PFSK-1 (cell line): ENCODE measurements at regions not wholly inside any gene's neighbourhood (a gene's known extent, or its start where the extent isn't known, plus 50 kb on each side); places are given as distances from the start of the nearest gene placed in this dataset.

Source experiments
- FOXP2 ChIP-seq: optimal IDR thresholded peaks from 2 replicates; pipeline ENCODE3; 2011; ENCODE audit warnings: borderline replicate concordance, control low read depth, inconsistent platforms; ENCODE audit not compliant: insufficient read depth; ENCODE audit errors: extremely low read length, extremely low read depth
- POLR2AphosphoS5 ChIP-seq: IDR thresholded peaks from 2 replicates; pipeline ENCODE4 v1.6.1; 2012; ENCODE audit warnings: low read depth, mild to moderate bottlenecking, control low read depth, low read length, moderate library complexity
- REST ChIP-seq, 2 experiments: IDR thresholded peaks; 2 replicates each; pipeline versions ENCODE4 v1.6.1 to v1.8.0; 2011 to 2012; ENCODE audit warnings: low read depth in 2 of 2, low read length in 2 of 2, control low read depth in 1 of 2, inconsistent platforms in 1 of 2, mild to moderate bottlenecking in 1 of 2, moderate library complexity in 1 of 2; ENCODE audit not compliant: insufficient read depth in 1 of 2

DNA sequence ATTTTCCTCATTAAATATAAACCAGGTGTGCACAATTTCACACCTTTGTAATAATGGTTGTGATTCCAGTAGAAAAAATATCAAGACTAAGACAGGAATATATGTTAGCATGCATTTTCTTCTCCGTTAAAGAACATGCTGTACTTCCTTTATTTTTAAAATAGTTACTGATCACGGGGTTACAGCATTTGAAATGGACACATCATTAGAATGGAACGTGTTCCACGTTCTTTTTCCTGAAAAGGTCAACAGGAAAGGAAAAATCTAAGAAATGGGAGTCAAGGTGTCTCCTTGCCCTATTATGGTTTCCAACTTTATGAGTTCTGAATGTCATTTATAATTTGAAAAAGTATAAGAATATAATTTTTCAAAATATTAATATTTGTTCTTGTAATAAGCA is 1325.7 kb downstream of the SLC16A7 start:
- TF ChIP-seq REST (IDR thresholded peaks at IDR 0.05; ENCODE audit: insufficient read depth in 1 of 2, low read depth in 2 of 2, low read length in 2 of 2): no peak
- no peak for TF ChIP-seq POLR2AphosphoS5
- TF ChIP-seq FOXP2: no peak
